ENCODE measurements at regions not wholly inside any gene's neighbourhood (a gene's known extent, or its start where the extent isn't known, plus 50 kb on each side); places are given as distances from the start of the nearest gene placed in this dataset.

DNA sequence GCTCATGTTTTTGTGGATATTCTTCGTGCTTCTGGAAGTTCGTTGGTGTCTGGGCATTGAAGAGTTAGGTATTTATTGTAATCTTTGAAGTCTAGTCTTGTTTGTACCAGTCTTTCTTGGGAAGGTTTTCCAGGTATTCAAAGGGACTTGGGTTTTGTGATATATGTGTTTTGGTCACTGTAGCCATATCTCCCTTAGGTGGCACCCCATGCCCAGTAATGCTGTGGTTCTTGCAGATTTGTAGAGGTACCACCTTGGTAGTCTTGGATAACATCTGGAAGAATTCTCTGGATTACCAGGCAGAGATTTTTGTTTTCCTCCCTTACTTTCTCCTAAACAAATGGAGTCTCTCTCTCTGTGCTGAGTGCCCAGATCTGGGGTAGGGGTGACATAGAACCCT, 184.1 kb downstream of the TEX13C start:
- Histone ChIP-seq H3K36me3 (replicated peaks; ENCODE audit: insufficient read depth, low read length) (no peaks in the 10 kb centered on the region), H3K9me2 (replicated peaks; ENCODE audit: insufficient read depth, low read length) (no peaks in the 10 kb centered on the region), H3F3A (ENCODE audit: insufficient read depth, low read length) (no peaks in the 10 kb centered on the region), H4K20me1 (ENCODE audit: insufficient read depth, low read length) (no peaks in the 10 kb centered on the region), H3K27me3 (replicated peaks; ENCODE audit: insufficient read depth, low read length) (no peaks in the 10 kb centered on the region), H3K79me2 (ENCODE audit: low read length) (no peaks in the 10 kb centered on the region), H2AFZ (ENCODE audit: low read length) (no peak overlapping the region), H3K4me2 (ENCODE audit: low read depth, low read length) (no peak overlapping the region), H3K4me1 (ENCODE audit: low read length) (no peaks in the 10 kb centered on the region), H3K27ac (ENCODE audit: low read length) (no peak overlapping the region), H3K4me3 (ENCODE audit: low read length) (no peak overlapping the region), H3K9me3 (replicated peaks; ENCODE audit: insufficient read depth, low read length) (no peaks in the 10 kb centered on the region), H3K9ac (ENCODE audit: low read length) (no peak overlapping the region)
- TF ChIP-seq EZH2phosphoT487 (IDR thresholded peaks at IDR 0.05; ENCODE audit: low read length) (no peak), EZH2 (optimal IDR thresholded peaks at IDR 0.05; ENCODE audit: low read depth, low read length) (no peak)
- TF ChIP-seq, protein P1, sequence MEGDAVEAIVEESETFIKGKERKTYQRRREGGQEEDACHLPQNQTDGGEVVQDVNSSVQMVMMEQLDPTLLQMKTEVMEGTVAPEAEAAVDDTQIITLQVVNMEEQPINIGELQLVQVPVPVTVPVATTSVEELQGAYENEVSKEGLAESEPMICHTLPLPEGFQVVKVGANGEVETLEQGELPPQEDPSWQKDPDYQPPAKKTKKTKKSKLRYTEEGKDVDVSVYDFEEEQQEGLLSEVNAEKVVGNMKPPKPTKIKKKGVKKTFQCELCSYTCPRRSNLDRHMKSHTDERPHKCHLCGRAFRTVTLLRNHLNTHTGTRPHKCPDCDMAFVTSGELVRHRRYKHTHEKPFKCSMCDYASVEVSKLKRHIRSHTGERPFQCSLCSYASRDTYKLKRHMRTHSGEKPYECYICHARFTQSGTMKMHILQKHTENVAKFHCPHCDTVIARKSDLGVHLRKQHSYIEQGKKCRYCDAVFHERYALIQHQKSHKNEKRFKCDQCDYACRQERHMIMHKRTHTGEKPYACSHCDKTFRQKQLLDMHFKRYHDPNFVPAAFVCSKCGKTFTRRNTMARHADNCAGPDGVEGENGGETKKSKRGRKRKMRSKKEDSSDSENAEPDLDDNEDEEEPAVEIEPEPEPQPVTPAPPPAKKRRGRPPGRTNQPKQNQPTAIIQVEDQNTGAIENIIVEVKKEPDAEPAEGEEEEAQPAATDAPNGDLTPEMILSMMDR (IDR thresholded peaks at IDR 0.05; ENCODE audit: low read length), result no peak
- no peak for DNase-seq

DNA sequence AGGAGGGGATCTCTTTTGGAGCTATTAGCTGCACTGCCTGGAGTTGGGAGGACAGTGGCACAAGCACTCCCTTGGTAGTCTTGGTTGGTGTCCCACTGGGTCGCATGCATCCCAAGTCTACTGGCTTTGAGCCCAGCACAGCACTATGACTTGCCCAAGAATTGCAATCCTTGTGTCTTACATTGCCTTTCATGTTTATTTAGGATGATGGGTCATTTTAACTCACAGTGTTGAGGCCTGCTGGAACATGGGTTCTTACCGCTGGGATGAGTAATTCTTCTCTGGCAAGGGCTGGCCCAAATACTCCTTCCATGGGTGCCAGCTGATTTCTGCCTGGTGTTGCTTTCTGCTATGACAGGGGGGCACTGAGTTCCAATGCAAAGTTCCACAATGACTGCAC, 185.5 kb downstream of the TEX13C start:
- no peak overlapping the region for H3K9ac ChIP-seq (ENCODE audit: low read length)
- no peak overlapping the region for H3K4me3 ChIP-seq (ENCODE audit: low read length)
- DNase-seq, result no peak
- no peaks in the 10 kb centered on the region for H3K4me1 ChIP-seq (ENCODE audit: low read length)
- H3K79me2 ChIP-seq (ENCODE audit: low read length), result no peaks in the 10 kb centered on the region
- H2AFZ ChIP-seq (ENCODE audit: low read length), result no peak overlapping the region
- H3K36me3 ChIP-seq (replicated peaks; ENCODE audit: insufficient read depth, low read length), result no peaks in the 10 kb centered on the region
- no peaks in the 10 kb centered on the region for H4K20me1 ChIP-seq (ENCODE audit: insufficient read depth, low read length)
- no peak for TF ChIP-seq EZH2 (optimal IDR thresholded peaks at IDR 0.05; ENCODE audit: low read depth, low read length)
- no peak for TF ChIP-seq EZH2phosphoT487 (IDR thresholded peaks at IDR 0.05; ENCODE audit: low read length)
- H3K27ac ChIP-seq (ENCODE audit: low read length), result no peak overlapping the region
- no peaks in the 10 kb centered on the region for H3K9me2 ChIP-seq (replicated peaks; ENCODE audit: insufficient read depth, low read length)
- H3K27me3 ChIP-seq (replicated peaks; ENCODE audit: insufficient read depth, low read length), result no peaks in the 10 kb centered on the region
- H3K9me3 ChIP-seq (replicated peaks; ENCODE audit: insufficient read depth, low read length), result no peaks in the 10 kb centered on the region
- H3K4me2 ChIP-seq (ENCODE audit: low read depth, low read length), result no peak overlapping the region
- no peaks in the 10 kb centered on the region for H3F3A ChIP-seq (ENCODE audit: insufficient read depth, low read length)

DNA sequence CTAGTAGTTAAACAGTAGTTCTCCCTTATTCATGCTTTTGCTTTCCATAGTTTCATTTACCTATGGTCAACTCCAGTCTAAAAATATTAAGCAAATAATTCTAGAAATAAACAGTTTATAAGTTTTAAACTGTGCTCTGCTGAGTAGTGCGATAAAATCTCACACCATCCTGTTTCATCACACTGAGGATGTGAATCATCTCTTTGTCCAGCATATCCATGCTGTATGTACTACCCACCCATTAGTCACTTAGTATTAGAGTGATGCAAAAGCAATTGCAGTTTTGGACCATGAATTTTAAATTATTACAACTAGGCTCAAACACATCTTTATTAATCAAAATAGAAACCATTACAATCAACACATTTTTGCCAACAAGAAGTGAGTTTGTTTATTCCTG, 187.4 kb downstream of the TEX13C start:
- Histone ChIP-seq H3K36me3 (replicated peaks; ENCODE audit: insufficient read depth, low read length) (no peaks in the 10 kb centered on the region), H4K20me1 (ENCODE audit: insufficient read depth, low read length) (no peaks in the 10 kb centered on the region), H3K27ac (ENCODE audit: low read length) (no peak overlapping the region), H3K27me3 (replicated peaks; ENCODE audit: insufficient read depth, low read length) (no peaks in the 10 kb centered on the region), H3K9ac (ENCODE audit: low read length) (no peak overlapping the region), H3K9me2 (replicated peaks; ENCODE audit: insufficient read depth, low read length) (no peaks in the 10 kb centered on the region), H3K4me1 (ENCODE audit: low read length) (no peaks in the 10 kb centered on the region), H2AFZ (ENCODE audit: low read length) (no peak overlapping the region), H3K4me2 (ENCODE audit: low read depth, low read length) (no peak overlapping the region), H3F3A (ENCODE audit: insufficient read depth, low read length) (no peaks in the 10 kb centered on the region), H3K9me3 (replicated peaks; ENCODE audit: insufficient read depth, low read length) (no peaks in the 10 kb centered on the region), H3K4me3 (ENCODE audit: low read length) (no peak overlapping the region), H3K79me2 (ENCODE audit: low read length) (no peaks in the 10 kb centered on the region)
- no peak for TF ChIP-seq EZH2phosphoT487 (IDR thresholded peaks at IDR 0.05; ENCODE audit: low read length)
- TF ChIP-seq EZH2 (optimal IDR thresholded peaks at IDR 0.05; ENCODE audit: low read depth, low read length), result no peak
- TF ChIP-seq, protein P1 (IDR thresholded peaks at IDR 0.05; ENCODE audit: low read length), result no peak
- DNase-seq, result no peak

DNA sequence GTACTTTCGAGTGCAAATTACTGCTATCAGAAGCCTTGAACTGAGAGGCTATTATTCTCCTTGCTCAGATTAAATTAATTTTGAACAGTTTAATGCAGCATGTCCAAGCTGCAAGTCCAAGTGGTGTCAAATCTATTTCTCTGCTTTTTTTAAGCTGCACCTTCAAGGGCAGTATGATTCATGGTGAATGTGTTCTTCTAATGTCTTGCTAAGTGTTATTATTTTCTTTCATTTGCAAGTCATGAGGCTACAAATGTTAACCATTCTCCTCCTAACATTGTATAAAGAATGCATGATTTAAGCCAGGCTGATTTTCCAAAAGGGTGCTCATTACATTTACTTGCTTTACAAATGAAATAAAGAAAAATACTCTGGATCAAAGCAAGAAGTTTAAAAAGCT, 200.4 kb downstream of the TEX13C start:
- H3F3A ChIP-seq (ENCODE audit: insufficient read depth, low read length), result no peaks in the 10 kb centered on the region
- DNase-seq, result no peak
- H3K27ac ChIP-seq (ENCODE audit: low read length), result no peak overlapping the region
- H3K27me3 ChIP-seq (replicated peaks; ENCODE audit: insufficient read depth, low read length), result no peaks in the 10 kb centered on the region
- no peaks in the 10 kb centered on the region for H3K9me3 ChIP-seq (replicated peaks; ENCODE audit: insufficient read depth, low read length)
- H3K9ac ChIP-seq (ENCODE audit: low read length), result no peak overlapping the region
- TF ChIP-seq EZH2 (optimal IDR thresholded peaks at IDR 0.05; ENCODE audit: low read depth, low read length) (no peak), EZH2phosphoT487 (IDR thresholded peaks at IDR 0.05; ENCODE audit: low read length) (no peak)
- TF ChIP-seq, protein P1 (IDR thresholded peaks at IDR 0.05; ENCODE audit: low read length), result no peak
- H4K20me1 ChIP-seq (ENCODE audit: insufficient read depth, low read length), result no peaks in the 10 kb centered on the region
- no peaks in the 10 kb centered on the region for H3K9me2 ChIP-seq (replicated peaks; ENCODE audit: insufficient read depth, low read length)
- H3K79me2 ChIP-seq (ENCODE audit: low read length), result no peaks in the 10 kb centered on the region
- H3K4me2 ChIP-seq (ENCODE audit: low read depth, low read length), result no peak overlapping the region
- H2AFZ ChIP-seq (ENCODE audit: low read length), result no peak overlapping the region
- H3K36me3 ChIP-seq (replicated peaks; ENCODE audit: insufficient read depth, low read length), result no peaks in the 10 kb centered on the region
- H3K4me3 ChIP-seq (ENCODE audit: low read length), result no peak overlapping the region
- H3K4me1 ChIP-seq (ENCODE audit: low read length), result no peaks in the 10 kb centered on the region

Data from MM.1S (cell line).